Dermis microvascular lymphatic vessel endothelial cell (primary cell): ENCODE measurements at regions not wholly inside any gene's neighbourhood (a gene's known extent, or its start where the extent isn't known, plus 50 kb on each side); places are given as distances from the start of the nearest gene placed in this dataset.
"Not testable (repeated sequence)": the region's sequence is repeated elsewhere in the genome, so short reads cannot be mapped to it uniquely, and the experiment has no call there.

Source experiments
- DNase-seq, 2 donors: peaks; one replicate each; pipeline versions ENCODE4 v3.0.0 to v3.0.0-alpha.2; 2010; ENCODE audit warnings: low read depth in 2 of 2

- DNase-seq: no peak
These were observed 954.9 kb upstream of the GYPC start for GRCh38 chr2:125701070-125701469.

- no peak for DNase-seq
These were observed 948.3 kb upstream of the GYPC start for GRCh38 chr2:125707611-125708010.

- no peak for DNase-seq
These were observed 945.4 kb upstream of the GYPC start for GRCh38 chr2:125710561-125710960.

GRCh38 chr2:125711075-125711474 lies 944.9 kb upstream of the GYPC start:
- DNase-seq: no peak

- no peak for DNase-seq
These were observed 942.4 kb upstream of the GYPC start for GRCh38 chr2:125713533-125713932.

GRCh38 chr2:125721072-125721721 lies 934.8 kb upstream of the GYPC start:
- DNase-seq: no peak

GRCh38 chr2:125730921-125731320 lies 925.0 kb upstream of the GYPC start:
- no peak for DNase-seq

GRCh38 chr2:125736306-125736705 lies 919.7 kb upstream of the GYPC start:
- no peak for DNase-seq

GRCh38 chr2:125745514-125745913 lies 910.4 kb upstream of the GYPC start:
- DNase-seq: peak in 1 of 2 donors; percentile 2

- DNase-seq: no peak
These were observed 909.4 kb upstream of the GYPC start for GRCh38 chr2:125746321-125747164.

- DNase-seq: no peak
These were observed 908.9 kb upstream of the GYPC start for GRCh38 chr2:125747165-125747425.

GRCh38 chr2:125756431-125756830 lies 899.5 kb upstream of the GYPC start:
- no peak for DNase-seq

GRCh38 chr2:125796784-125797183 lies 859.2 kb upstream of the GYPC start:
- DNase-seq: no peak

- DNase-seq: no peak
These were observed 858.8 kb upstream of the GYPC start for GRCh38 chr2:125797192-125797591.

- no peak for DNase-seq
These were observed 833.2 kb upstream of the GYPC start for GRCh38 chr2:125822746-125823145.

- not testable (repeated sequence) for DNase-seq
These were observed 830.2 kb upstream of the GYPC start for GRCh38 chr2:125825781-125826180.

GRCh38 chr2:125837128-125837527 lies 818.8 kb upstream of the GYPC start:
- no peak for DNase-seq

GRCh38 chr2:125837611-125838010 lies 818.3 kb upstream of the GYPC start:
- DNase-seq: no peak

- DNase-seq: no peak
These were observed 816.0 kb upstream of the GYPC start for GRCh38 chr2:125839945-125840344.

GRCh38 chr2:125842041-125842440 lies 813.9 kb upstream of the GYPC start:
- DNase-seq: no peak

GRCh38 chr2:125850541-125850940 lies 805.4 kb upstream of the GYPC start:
- no peak for DNase-seq

GRCh38 chr2:125852364-125852763 lies 803.6 kb upstream of the GYPC start:
- no peak for DNase-seq

GRCh38 chr2:125853626-125854025 lies 802.3 kb upstream of the GYPC start:
- DNase-seq: no peak
